Fibroblast of mammary gland (primary cell): ENCODE measurements at regions not wholly inside any gene's neighbourhood (a gene's known extent, or its start where the extent isn't known, plus 50 kb on each side); places are given as distances from the start of the nearest gene placed in this dataset.

Source experiments
- DNase-seq: peaks from one replicate; pipeline ENCODE4 v3.0.0-alpha.2; 2010; ENCODE audit warnings: low read depth
- H3K4me3 ChIP-seq: 2 replicates; pipeline ENCODE4 v1.5.1; 2011; ENCODE audit warnings: low read depth, mild to moderate bottlenecking, low read length, moderate library complexity; ENCODE audit not compliant: control insufficient read depth
- CTCF ChIP-seq: conservative IDR thresholded peaks from 2 replicates; pipeline ENCODE4 v1.5.1; 2011; ENCODE audit warnings: low read depth, low read length, inconsistent platforms; ENCODE audit not compliant: control insufficient read depth, insufficient read depth

- peak; percentile 14 for DNase-seq
- no peak overlapping the region for H3K4me3 ChIP-seq
- TF ChIP-seq CTCF = no peak
Observed at GRCh38 chr11:15716550-15716949, 601.8 kb downstream of the INSC start.

- no peak for DNase-seq
- TF ChIP-seq CTCF = no peak
Observed at GRCh38 chr11:15720460-15720859, 605.7 kb downstream of the INSC start.

DNA sequence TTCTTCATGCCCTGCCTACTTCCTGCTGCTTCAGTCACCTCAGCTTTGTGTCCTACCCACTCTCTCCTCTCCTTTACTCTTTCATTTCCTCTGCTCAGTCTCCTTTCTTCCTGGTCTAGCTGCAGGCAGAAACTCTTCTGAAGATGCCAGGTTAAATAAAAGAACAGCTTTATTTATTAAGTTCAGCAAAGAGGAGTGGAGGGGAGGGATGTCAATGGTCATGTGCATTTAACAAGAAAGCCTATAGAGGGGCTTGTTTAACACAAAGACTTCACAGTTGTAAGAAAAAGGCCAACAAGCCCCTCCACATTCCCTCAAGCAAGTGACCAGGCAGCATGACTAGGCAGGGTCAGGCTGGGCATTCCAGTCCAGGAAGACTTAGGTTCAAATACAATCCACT, 609.2 kb downstream of the INSC start:
- DNase-seq = no peak
- no peak for TF ChIP-seq CTCF
- no peak overlapping the region for H3K4me3 ChIP-seq

More at GRCh38 chr11:15720460-15720859, 605.7 kb downstream of the INSC start:
- H3K4me3 ChIP-seq = no peak overlapping the region

GRCh38 chr11:15724601-15725000, 609.9 kb downstream of the INSC start:
- TF ChIP-seq CTCF = no peak
- no peak for DNase-seq
- H3K4me3 ChIP-seq = no peak overlapping the region

DNA sequence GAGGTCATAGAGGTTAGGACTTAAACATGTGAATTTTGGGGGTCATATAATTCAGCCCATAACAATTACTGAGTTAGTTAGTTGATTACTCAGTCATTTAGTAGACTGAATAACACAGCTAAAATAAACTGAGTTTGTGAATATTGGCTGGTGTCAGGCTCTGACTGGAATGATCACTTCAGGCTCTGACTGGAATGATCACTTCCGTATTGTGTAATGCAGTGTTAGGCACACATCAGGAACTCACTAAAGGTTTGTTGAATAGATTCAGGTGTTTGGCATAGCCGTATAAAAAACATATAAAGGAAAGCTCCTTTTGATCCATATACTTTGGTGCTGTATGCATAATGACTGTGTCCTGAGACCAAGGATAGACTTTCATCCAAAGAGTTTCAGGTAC, 610.5 kb downstream of the INSC start:
- no peak for DNase-seq
- H3K4me3 ChIP-seq = no peak overlapping the region
- TF ChIP-seq CTCF = no peak

- no peak for TF ChIP-seq CTCF
Observed at GRCh38 chr11:15726221-15726746, 611.6 kb downstream of the INSC start.

More at GRCh38 chr11:15726221-15726746, 611.6 kb downstream of the INSC start:
- H3K4me3 ChIP-seq = no peak overlapping the region
- no peak for DNase-seq
